ENCODE measurements at regions not wholly inside any gene's neighbourhood (a gene's known extent, or its start where the extent isn't known, plus 50 kb on each side); places are given as distances from the start of the nearest gene placed in this dataset.

- H3K4me3 Mint-ChIP-seq: no peak overlapping the region
- ChIA-PET POLR2A (no interaction called here), CTCF (no interaction called here)
- H3K36me3 Mint-ChIP-seq (ENCODE audit: low read depth): no peaks in the 10 kb centered on the region
- peaks cover 30% of the 10 kb centered on the region for H3K27me3 Mint-ChIP-seq
- no peak overlapping the region for H3K27ac Mint-ChIP-seq
- no peak for DNase-seq
- H3K4me1 Mint-ChIP-seq: peaks cover 12% of the 10 kb centered on the region
- no peaks in the 10 kb centered on the region for H3K9me3 Mint-ChIP-seq
These were observed 68.6 kb downstream of the ZNF621 start for GRCh38 chr3:40593351-40593750.

DNA sequence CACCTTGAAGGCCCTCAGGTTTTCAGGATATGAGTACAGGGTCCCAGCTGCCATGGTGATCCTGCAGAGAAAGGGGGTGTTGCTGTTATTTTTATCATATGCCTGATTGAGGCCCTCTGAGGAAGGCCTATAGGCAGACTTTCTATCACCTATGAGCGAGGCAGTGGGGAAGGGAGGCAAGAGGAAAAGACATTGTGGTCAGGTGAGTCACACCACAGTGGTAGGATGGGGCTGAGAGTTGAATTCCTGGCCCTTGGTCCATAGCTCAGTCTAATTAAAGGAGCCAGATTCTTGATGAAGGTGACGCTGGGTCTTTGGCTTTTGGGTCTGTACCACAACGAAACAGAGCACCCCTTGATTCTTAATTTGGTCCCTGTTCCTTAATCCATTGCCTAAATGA lies 72.7 kb downstream of the ZNF621 start:
- ChIA-PET POLR2A (no interaction called here), CTCF (interaction anchor here (1.4 kb wide), 1 partner anchor 26 kb away, joined by 3 read pairs; no protein-coding TSS in a partner anchor)
- Mint-ChIP-seq H3K27me3 (peaks cover 43% of the 10 kb centered on the region), H3K4me1 (peaks cover 16% of the 10 kb centered on the region), H3K4me3 (no peak overlapping the region), H3K27ac (no peak overlapping the region), H3K36me3 (ENCODE audit: low read depth) (no peaks in the 10 kb centered on the region), H3K9me3 (no peaks in the 10 kb centered on the region)
- no peak for DNase-seq

DNA sequence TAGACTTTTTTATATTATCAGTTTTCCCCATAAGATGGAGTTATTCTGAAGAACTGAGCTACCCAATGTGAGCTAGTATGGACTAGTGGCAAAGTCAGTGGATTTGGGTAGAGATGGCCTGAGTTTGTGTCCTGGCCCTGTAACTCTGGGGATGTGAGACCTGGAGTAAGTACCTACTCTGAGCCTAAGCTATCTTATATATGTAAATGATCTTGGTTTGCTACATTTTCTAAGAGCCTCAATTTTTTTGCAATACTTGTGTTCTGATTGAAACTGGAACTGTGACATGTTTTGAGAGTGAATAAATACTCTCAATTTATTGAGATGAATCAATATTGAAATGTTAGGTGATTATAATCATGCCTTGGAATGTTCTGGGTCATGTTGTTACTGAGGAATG lies 73.6 kb downstream of the ZNF621 start:
- H3K4me1 Mint-ChIP-seq: peaks cover 16% of the 10 kb centered on the region
- H3K27ac Mint-ChIP-seq: no peak overlapping the region
- no peaks in the 10 kb centered on the region for H3K9me3 Mint-ChIP-seq
- ChIA-PET CTCF (interaction anchor here (1.0 to 1.4 kb wide), 2 partner anchors 17 to 25 kb away, joined by 3 read pairs; no protein-coding TSS in a partner anchor), POLR2A (no interaction called here)
- no peaks in the 10 kb centered on the region for H3K36me3 Mint-ChIP-seq (ENCODE audit: low read depth)
- H3K4me3 Mint-ChIP-seq: no peak overlapping the region
- peaks cover 39% of the 10 kb centered on the region for H3K27me3 Mint-ChIP-seq
- DNase-seq: no peak

DNA sequence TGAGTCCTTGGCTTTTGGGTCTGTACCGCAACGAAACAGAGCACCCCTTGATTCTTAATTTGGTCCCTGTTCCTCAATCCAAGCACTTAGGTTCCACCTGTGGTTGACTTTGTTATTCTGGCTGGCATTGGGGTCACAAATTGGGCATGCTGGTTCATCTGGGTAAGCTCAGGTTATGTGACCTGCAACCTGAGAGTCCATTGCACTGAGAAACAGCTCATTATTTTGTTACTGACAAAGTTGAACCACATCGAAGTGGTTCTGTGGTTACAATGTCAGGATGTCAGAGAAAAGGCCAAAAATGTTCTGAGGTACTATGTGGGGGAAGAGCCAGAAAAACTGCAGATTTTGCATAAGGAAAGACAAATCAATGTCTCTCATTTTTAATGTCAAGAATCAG lies 74.2 kb downstream of the ZNF621 start:
- Mint-ChIP-seq H3K4me1 (peaks cover 16% of the 10 kb centered on the region), H3K9me3 (no peaks in the 10 kb centered on the region), H3K27ac (no peak overlapping the region), H3K4me3 (no peak overlapping the region), H3K27me3 (peaks cover 40% of the 10 kb centered on the region), H3K36me3 (ENCODE audit: low read depth) (no peaks in the 10 kb centered on the region)
- POLR2A ChIA-PET: no interaction called here
- CTCF ChIA-PET: interaction anchor here (1.1 kb wide), 1 partner anchor 14 kb away, joined by 3 read pairs; no protein-coding TSS in a partner anchor
- DNase-seq: no peak

- no peak overlapping the region for H3K4me3 Mint-ChIP-seq
- no peak for DNase-seq
- ChIA-PET CTCF (interaction anchor here (0.8 to 1.3 kb wide), 2 partner anchors 18 to 21 kb away, joined by 3 to 5 read pairs; no protein-coding TSS in a partner anchor), POLR2A (no interaction called here)
- peaks cover 8% of the 10 kb centered on the region for H3K4me1 Mint-ChIP-seq
- H3K27ac Mint-ChIP-seq: no peak overlapping the region
- H3K9me3 Mint-ChIP-seq: no peaks in the 10 kb centered on the region
- H3K27me3 Mint-ChIP-seq: peaks cover 47% of the 10 kb centered on the region
- no peaks in the 10 kb centered on the region for H3K36me3 Mint-ChIP-seq (ENCODE audit: low read depth)
These were observed 78.1 kb downstream of the ZNF621 start for GRCh38 chr3:40602778-40603385.

DNA sequence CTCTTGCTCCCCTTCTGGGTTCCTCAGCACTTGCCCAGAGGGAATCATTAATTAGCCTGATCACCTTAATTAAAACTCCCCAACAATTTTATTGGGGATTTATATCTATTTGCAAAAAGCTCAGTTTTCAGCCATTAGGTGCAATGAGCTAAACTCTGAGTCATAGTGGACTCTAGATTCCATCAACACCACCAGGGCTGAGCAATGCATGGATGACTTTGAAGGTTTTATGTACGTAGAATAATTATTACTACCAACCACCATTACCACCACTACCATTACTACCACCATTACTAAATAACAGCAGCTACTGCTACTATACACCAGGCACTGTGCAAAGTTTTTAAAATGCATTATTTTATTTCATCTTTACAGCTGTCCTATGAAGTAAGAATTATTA lies 81.2 kb downstream of the ZNF621 start:
- Mint-ChIP-seq H3K4me3 (no peak overlapping the region), H3K9me3 (no peaks in the 10 kb centered on the region), H3K36me3 (ENCODE audit: low read depth) (no peaks in the 10 kb centered on the region), H3K27ac (no peak overlapping the region), H3K4me1 (no peaks in the 10 kb centered on the region), H3K27me3 (peaks cover 40% of the 10 kb centered on the region)
- ChIA-PET CTCF (interaction anchor here (1.7 kb wide), 1 partner anchor 21 kb away, joined by 7 read pairs; no protein-coding TSS in a partner anchor), POLR2A (no interaction called here)
- no peak for DNase-seq

DNA sequence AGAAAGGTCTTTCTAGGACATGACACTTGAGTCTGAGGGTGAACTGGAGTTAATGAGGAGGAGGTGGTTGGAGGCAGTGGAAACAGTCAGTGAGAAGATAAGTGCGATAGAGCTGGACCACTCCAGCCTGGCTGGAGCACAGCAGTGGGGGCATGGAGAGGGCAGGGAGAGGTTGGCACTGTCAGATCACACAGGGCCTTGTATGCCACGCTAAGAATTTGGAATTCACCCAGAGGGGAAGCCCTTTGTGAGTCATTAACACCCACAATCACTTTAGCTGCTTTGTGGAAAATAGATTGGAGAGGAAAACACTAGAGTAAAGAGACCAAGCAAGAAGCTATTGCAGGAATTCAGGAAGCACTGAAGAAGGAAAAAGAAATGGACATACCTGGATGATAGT lies 83.3 kb downstream of the ZNF621 start:
- Mint-ChIP-seq H3K4me3 (no peak overlapping the region), H3K4me1 (no peaks in the 10 kb centered on the region), H3K36me3 (ENCODE audit: low read depth) (no peaks in the 10 kb centered on the region), H3K9me3 (no peaks in the 10 kb centered on the region), H3K27me3 (peaks cover 49% of the 10 kb centered on the region), H3K27ac (no peak overlapping the region)
- ChIA-PET POLR2A (no interaction called here), CTCF (interaction anchor here (1.5 kb wide), 1 partner anchor 25 kb away, joined by 4 read pairs; no protein-coding TSS in a partner anchor)
- DNase-seq: no peak

- Mint-ChIP-seq H3K27ac (no peak overlapping the region), H3K4me3 (no peak overlapping the region), H3K9me3 (no peaks in the 10 kb centered on the region), H3K27me3 (peaks cover 59% of the 10 kb centered on the region), H3K4me1 (no peaks in the 10 kb centered on the region), H3K36me3 (ENCODE audit: low read depth) (no peaks in the 10 kb centered on the region)
- DNase-seq: no peak
- POLR2A ChIA-PET: no interaction called here
- CTCF ChIA-PET: no interaction called here
These were observed 88.5 kb downstream of the ZNF621 start for GRCh38 chr3:40613306-40613705.

DNA sequence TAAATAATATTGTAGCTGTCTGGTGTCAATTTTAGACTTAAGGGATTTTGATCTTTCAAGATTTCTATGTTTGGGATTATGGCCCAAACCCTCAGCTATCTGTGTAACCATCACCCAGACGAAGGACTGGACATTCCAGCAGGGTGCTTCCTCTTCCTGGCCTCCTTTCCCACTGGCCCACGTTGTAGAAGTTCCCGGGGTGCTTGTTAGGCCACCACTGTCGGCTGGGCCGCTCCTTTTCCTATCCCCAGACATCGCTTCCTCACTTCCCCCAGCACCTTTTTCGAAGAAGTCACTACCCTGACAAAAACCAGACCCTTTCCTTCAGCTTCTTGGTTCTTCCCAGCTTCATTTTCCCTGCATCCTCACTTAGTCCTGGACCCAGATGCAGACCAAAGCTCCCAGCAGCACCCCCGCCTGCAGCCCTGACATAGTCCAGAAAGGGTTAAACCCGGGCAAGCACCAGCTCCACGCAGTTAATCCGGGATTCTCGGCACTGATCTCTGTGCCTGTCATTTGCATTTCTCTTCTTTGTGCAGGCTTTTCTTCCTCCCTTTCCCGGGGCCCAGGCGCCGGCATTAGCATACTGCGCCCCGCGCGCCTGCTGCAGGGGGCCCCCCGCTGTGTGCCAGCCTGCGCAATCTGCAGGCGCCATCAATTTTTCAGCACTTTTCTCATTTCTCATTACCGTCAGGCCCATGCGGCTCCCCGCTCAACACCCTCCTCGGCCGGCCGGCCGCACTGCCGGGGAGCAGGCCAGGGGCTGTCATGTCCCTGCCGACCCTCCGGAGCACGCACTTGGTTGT lies 90.6 kb downstream of the ZNF621 start:
- POLR2A ChIA-PET: no interaction called here
- no peak for DNase-seq
- peaks cover 2% of the 10 kb centered on the region for H3K4me1 Mint-ChIP-seq
- H3K36me3 Mint-ChIP-seq (ENCODE audit: low read depth): no peaks in the 10 kb centered on the region
- peaks cover 56% of the 10 kb centered on the region for H3K27me3 Mint-ChIP-seq
- H3K4me3 Mint-ChIP-seq: no peak overlapping the region
- no peak overlapping the region for H3K27ac Mint-ChIP-seq
- CTCF ChIA-PET: no interaction called here
- H3K9me3 Mint-ChIP-seq: no peaks in the 10 kb centered on the region

- Mint-ChIP-seq H3K27me3 (peaks cover 59% of the 10 kb centered on the region), H3K9me3 (no peaks in the 10 kb centered on the region), H3K36me3 (ENCODE audit: low read depth) (no peaks in the 10 kb centered on the region), H3K4me3 (no peak overlapping the region), H3K27ac (no peak overlapping the region), H3K4me1 (peaks cover 4% of the 10 kb centered on the region)
- CTCF ChIA-PET: no interaction called here
- POLR2A ChIA-PET: no interaction called here
- DNase-seq: no peak
These were observed 91.4 kb downstream of the ZNF621 start for GRCh38 chr3:40615918-40616819.

DNA sequence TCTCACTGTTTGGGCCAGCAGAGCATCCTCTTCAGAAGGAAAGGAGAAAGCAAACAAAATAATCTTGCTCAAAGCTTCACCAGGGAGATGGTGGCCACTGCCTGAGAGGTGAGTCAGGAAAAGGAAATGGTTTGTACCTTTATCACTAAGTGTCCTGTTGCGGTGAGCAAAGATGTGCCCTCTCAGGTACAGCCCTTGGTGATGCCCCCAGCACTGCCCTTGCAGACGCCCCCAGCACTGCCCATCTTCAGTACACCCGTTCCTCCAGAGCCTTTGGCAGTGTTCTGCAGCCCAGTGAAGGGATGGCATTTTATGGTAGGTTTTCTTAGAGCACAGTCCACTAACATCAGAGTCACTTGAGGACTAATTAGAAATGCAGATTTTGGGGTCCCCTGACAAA lies 92.3 kb downstream of the ZNF621 start:
- peaks cover 53% of the 10 kb centered on the region for H3K27me3 Mint-ChIP-seq
- H3K4me3 Mint-ChIP-seq: no peak overlapping the region
- ChIA-PET POLR2A (no interaction called here), CTCF (no interaction called here)
- H3K4me1 Mint-ChIP-seq: peaks cover 6% of the 10 kb centered on the region
- no peak overlapping the region for H3K27ac Mint-ChIP-seq
- H3K36me3 Mint-ChIP-seq (ENCODE audit: low read depth): peaks cover 3% of the 10 kb centered on the region
- no peak for DNase-seq
- peaks cover 3% of the 10 kb centered on the region for H3K9me3 Mint-ChIP-seq

GRCh38 chr3:40618158-40618557 lies 93.4 kb downstream of the ZNF621 start:
- POLR2A ChIA-PET: no interaction called here
- Mint-ChIP-seq H3K27ac (no peak overlapping the region), H3K9me3 (peaks cover 11% of the 10 kb centered on the region), H3K36me3 (ENCODE audit: low read depth) (peaks cover 12% of the 10 kb centered on the region), H3K27me3 (peaks cover 50% of the 10 kb centered on the region), H3K4me1 (peaks cover 6% of the 10 kb centered on the region), H3K4me3 (no peak overlapping the region)
- CTCF ChIA-PET: interaction anchor here (0.6 kb wide), 1 partner anchor 597 kb away, joined by 3 read pairs; no protein-coding TSS in a partner anchor
- no peak for DNase-seq

DNA sequence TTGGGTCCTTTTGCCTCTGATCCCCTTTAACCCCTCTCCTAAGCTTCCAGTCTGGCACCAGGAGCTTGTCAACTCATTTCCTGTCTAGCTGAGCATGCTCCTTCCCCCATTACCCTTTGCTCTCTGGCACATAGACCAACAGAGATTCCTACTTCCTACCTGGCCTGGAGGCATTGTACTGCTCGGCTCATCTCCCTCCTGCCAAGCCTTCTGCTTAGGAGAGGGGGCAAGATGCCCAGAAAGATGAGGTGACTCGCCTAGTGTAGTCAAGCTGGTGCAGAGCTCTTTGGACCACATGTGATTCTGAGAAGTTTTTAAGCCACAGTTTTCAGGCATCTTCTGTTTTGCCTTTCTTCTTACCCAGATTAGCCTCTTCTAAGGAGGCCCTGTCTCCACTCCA lies 95.4 kb downstream of the ZNF621 start:
- peaks cover 11% of the 10 kb centered on the region for H3K9me3 Mint-ChIP-seq
- H3K4me1 Mint-ChIP-seq: peaks cover 6% of the 10 kb centered on the region

More for the DNA sequence above, 95.4 kb downstream of the ZNF621 start:
- no peak for DNase-seq
- Mint-ChIP-seq H3K27ac (no peak overlapping the region), H3K27me3 (peaks cover 41% of the 10 kb centered on the region), H3K4me3 (no peak overlapping the region), H3K36me3 (ENCODE audit: low read depth) (peaks cover 12% of the 10 kb centered on the region)
- CTCF ChIA-PET: no interaction called here
- POLR2A ChIA-PET: no interaction called here
